ENCODE measurements at regions not wholly inside any gene's neighbourhood (a gene's known extent, or its start where the extent isn't known, plus 50 kb on each side); places are given as distances from the start of the nearest gene placed in this dataset.

DNA sequence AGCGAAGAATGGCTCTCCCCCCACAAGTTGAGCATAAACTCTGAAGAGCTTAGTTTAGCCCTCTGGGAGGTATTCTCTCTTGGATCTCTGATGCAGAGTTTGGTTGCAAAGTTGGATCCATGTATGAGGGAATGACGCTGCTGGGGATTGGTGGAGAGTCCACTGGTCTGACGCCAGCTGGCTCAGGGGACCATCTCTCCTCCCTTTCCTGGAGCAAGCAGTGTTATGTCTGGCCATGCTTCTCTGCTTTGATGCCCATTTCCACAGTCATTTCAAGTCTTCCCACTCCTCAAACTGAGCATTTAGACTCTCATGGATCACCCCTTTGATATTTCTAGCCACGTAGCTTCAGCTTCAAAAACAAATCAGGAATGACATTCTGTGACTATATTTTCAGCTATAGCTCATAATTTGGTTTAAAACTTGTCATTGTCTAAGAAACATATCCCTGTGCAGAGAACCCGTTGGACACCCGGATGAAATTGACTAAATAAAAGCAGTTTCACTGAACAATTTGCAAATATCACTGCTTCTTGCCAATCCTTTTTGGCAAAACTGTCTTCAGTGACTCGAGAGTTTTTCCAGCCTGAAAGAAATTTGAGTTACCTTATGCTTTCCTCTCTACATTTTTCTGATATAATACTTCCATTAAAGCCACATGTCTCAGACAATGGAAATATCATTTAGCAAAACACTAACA is 193.4 kb upstream of the CDH11 start:
- Histone ChIP-seq H3K79me2 (ENCODE audit: control insufficient read depth, low read length) (no peaks in the 10 kb centered on the region), H3K4me3 (ENCODE audit: low read length) (no peak overlapping the region), H3K4me1 (ENCODE audit: control insufficient read depth, low read length) (no peaks in the 10 kb centered on the region), H4K20me1 (ENCODE audit: control insufficient read depth, insufficient read depth, low read depth, low read length) (no peaks in the 10 kb centered on the region), H3K9me2 (replicated peaks; ENCODE audit: control insufficient read depth, low read length) (no peaks in the 10 kb centered on the region), H3K4me2 (ENCODE audit: low read length) (no peak overlapping the region), H3K9me3 (ENCODE audit: control insufficient read depth, insufficient read depth, low read length) (no peaks in the 10 kb centered on the region), H3K27me3 (ENCODE audit: control insufficient read depth, low read length) (no peaks in the 10 kb centered on the region), H3K36me3 (ENCODE audit: control insufficient read depth, low read length) (no peaks in the 10 kb centered on the region), H3K27ac (ENCODE audit: low read depth, low read length) (no peak overlapping the region), H3F3A (ENCODE audit: control insufficient read depth, insufficient read depth) (no peaks in the 10 kb centered on the region)
- TF ChIP-seq, protein P1, sequence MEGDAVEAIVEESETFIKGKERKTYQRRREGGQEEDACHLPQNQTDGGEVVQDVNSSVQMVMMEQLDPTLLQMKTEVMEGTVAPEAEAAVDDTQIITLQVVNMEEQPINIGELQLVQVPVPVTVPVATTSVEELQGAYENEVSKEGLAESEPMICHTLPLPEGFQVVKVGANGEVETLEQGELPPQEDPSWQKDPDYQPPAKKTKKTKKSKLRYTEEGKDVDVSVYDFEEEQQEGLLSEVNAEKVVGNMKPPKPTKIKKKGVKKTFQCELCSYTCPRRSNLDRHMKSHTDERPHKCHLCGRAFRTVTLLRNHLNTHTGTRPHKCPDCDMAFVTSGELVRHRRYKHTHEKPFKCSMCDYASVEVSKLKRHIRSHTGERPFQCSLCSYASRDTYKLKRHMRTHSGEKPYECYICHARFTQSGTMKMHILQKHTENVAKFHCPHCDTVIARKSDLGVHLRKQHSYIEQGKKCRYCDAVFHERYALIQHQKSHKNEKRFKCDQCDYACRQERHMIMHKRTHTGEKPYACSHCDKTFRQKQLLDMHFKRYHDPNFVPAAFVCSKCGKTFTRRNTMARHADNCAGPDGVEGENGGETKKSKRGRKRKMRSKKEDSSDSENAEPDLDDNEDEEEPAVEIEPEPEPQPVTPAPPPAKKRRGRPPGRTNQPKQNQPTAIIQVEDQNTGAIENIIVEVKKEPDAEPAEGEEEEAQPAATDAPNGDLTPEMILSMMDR (IDR thresholded peaks at IDR 0.05; ENCODE audit: low read depth, low read length, poor library complexity, severe bottlenecking), result no peak
- TF ChIP-seq EZH2phosphoT487 (IDR thresholded peaks at IDR 0.05; ENCODE audit: borderline replicate concordance, low read length), result no peak

DNA sequence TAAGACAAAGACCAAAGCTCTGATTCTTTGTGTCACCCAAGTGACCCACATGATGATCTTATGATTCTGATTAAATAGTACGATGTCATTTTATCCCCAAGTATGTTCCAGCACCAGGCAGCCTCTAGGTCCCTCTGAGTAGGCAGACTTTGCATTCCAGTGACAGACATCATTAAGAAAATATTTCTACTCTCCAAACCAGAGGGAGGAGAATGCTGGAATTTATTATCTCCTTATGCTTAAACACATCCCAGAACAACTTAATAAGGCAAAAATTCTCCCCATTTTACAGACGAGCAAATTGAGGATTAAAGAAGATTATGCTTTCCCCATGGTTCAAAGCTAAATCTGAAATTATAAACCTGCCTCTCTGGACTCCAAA is 192.8 kb upstream of the CDH11 start:
- H3K27ac ChIP-seq (ENCODE audit: low read depth, low read length), result no peak overlapping the region
- H3K36me3 ChIP-seq (ENCODE audit: control insufficient read depth, low read length), result no peaks in the 10 kb centered on the region
- no peaks in the 10 kb centered on the region for H3K27me3 ChIP-seq (ENCODE audit: control insufficient read depth, low read length)
- no peaks in the 10 kb centered on the region for H3K9me2 ChIP-seq (replicated peaks; ENCODE audit: control insufficient read depth, low read length)
- no peak overlapping the region for H3K4me2 ChIP-seq (ENCODE audit: low read length)
- H3K9me3 ChIP-seq (ENCODE audit: control insufficient read depth, insufficient read depth, low read length), result no peaks in the 10 kb centered on the region
- TF ChIP-seq EZH2phosphoT487 (IDR thresholded peaks at IDR 0.05; ENCODE audit: borderline replicate concordance, low read length), result no peak
- TF ChIP-seq, protein P1 (IDR thresholded peaks at IDR 0.05; ENCODE audit: low read depth, low read length, poor library complexity, severe bottlenecking), result no peak
- no peak overlapping the region for H3K4me3 ChIP-seq (ENCODE audit: low read length)
- H3K79me2 ChIP-seq (ENCODE audit: control insufficient read depth, low read length), result no peaks in the 10 kb centered on the region
- H4K20me1 ChIP-seq (ENCODE audit: control insufficient read depth, insufficient read depth, low read depth, low read length), result no peaks in the 10 kb centered on the region
- H3K4me1 ChIP-seq (ENCODE audit: control insufficient read depth, low read length), result no peaks in the 10 kb centered on the region
- H3F3A ChIP-seq (ENCODE audit: control insufficient read depth, insufficient read depth), result no peaks in the 10 kb centered on the region

DNA sequence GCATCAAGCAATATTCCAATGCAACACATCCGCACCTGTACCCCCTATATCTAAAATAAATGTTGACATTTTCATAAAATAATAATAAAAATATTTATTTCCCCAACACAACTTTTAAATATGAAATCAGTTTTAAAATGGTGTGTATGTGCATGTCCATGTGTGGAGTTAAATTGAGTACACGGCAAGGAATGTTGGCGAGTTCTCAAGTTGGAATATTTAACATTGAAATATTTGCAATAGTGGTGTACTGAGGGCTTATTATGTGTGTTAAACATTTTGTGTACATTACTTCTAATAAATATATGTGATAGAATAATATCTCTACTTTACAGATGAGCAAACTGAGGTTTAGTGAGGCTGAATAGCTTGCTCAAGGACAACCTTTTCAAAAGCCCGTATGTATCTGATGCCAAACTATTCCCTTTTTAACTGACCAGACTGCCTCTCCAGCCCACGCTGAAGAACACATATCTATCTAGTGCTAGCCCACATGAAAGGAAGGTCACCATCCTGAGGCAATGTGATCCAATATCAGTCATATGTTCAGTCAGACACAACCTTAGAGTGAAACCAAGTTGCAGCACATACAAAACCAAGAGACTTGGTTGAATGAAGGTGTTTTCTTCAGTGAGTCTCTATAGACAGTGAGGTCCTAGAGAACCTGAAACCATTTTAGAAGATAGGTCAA is 192.2 kb upstream of the CDH11 start:
- H3K36me3 ChIP-seq (ENCODE audit: control insufficient read depth, low read length), result no peaks in the 10 kb centered on the region

More for the DNA sequence above, 192.2 kb upstream of the CDH11 start:
- H3K4me2 ChIP-seq (ENCODE audit: low read length), result no peak overlapping the region
- TF ChIP-seq EZH2phosphoT487 (IDR thresholded peaks at IDR 0.05; ENCODE audit: borderline replicate concordance, low read length), result no peak
- TF ChIP-seq, protein P1 (IDR thresholded peaks at IDR 0.05; ENCODE audit: low read depth, low read length, poor library complexity, severe bottlenecking), result no peak
- no peaks in the 10 kb centered on the region for H3K79me2 ChIP-seq (ENCODE audit: control insufficient read depth, low read length)
- no peaks in the 10 kb centered on the region for H3K27me3 ChIP-seq (ENCODE audit: control insufficient read depth, low read length)
- no peaks in the 10 kb centered on the region for H3F3A ChIP-seq (ENCODE audit: control insufficient read depth, insufficient read depth)
- no peak overlapping the region for H3K27ac ChIP-seq (ENCODE audit: low read depth, low read length)
- H3K9me3 ChIP-seq (ENCODE audit: control insufficient read depth, insufficient read depth, low read length), result no peaks in the 10 kb centered on the region
- no peaks in the 10 kb centered on the region for H3K4me1 ChIP-seq (ENCODE audit: control insufficient read depth, low read length)
- H3K4me3 ChIP-seq (ENCODE audit: low read length), result no peak overlapping the region
- H4K20me1 ChIP-seq (ENCODE audit: control insufficient read depth, insufficient read depth, low read depth, low read length), result no peaks in the 10 kb centered on the region
- H3K9me2 ChIP-seq (replicated peaks; ENCODE audit: control insufficient read depth, low read length), result no peaks in the 10 kb centered on the region

All from DOHH2 (cell line).